Thyroid gland (tissue), 4 donors: ENCODE measurements at regions not wholly inside any gene's neighbourhood (a gene's known extent, or its start where the extent isn't known, plus 50 kb on each side); places are given as distances from the start of the nearest gene placed in this dataset.

Source experiments
- DNase-seq, 2 donors: peaks; one replicate each; pipeline ENCODE4 v3.0.0-alpha.2; 2019
- H3K27ac ChIP-seq, 3 donors: fragments of 200-600 bp; sonication (generic); 1 replicate in 2 of 3; 2 replicates in 1 of 3; pipeline ENCODE4 v1.5.1; 2016 to 2019; ENCODE audit warnings: mild to moderate bottlenecking in 1 of 3, moderate library complexity in 1 of 3
- H3K27me3 ChIP-seq: fragments of 200-600 bp; sonication (generic); one replicate; pipeline ENCODE4 v1.5.1; 2019
- H3K36me3 ChIP-seq, 2 donors: fragments of 200-600 bp; sonication (generic); one replicate each; pipeline ENCODE4 v1.5.1; 2016 to 2019
- H3K4me1 ChIP-seq, 2 donors: fragments of 200-600 bp; sonication (generic); one replicate each; pipeline ENCODE4 v1.5.1; 2017 to 2019
- H3K4me3 ChIP-seq, 3 donors: fragments of 200-600 bp; sonication (generic); replicated peaks in 1 of 3; 1 replicate in 2 of 3; 2 replicates in 1 of 3; pipeline ENCODE4 v1.5.1; 2016; ENCODE audit warnings: mild to moderate bottlenecking in 1 of 3
- H3K9me3 ChIP-seq: fragments of 200-600 bp; sonication (generic); one replicate; pipeline ENCODE4 v1.5.1; 2017
- POLR2A ChIP-seq, 2 donors: fragments of 450-650 bp; IDR thresholded peaks; one replicate each; pipeline ENCODE4 v1.6.1; 2017; ENCODE audit warnings: antibody characterized with exemption in 2 of 2, mild to moderate bottlenecking in 2 of 2, moderate library complexity in 1 of 2
- WGBS, 2 donors: methylation state at CpG; one replicate each; pipeline ENCODE4 v1.1.5; 2017; 5-methylcytosine and 5-hydroxymethylcytosine counted together
- intact Hi-C: fragments of 100-400 bp; cut with DNase I; formaldehyde crosslinking; loops from one replicate; pipeline ENCODE4 v1.15.1; 2023
- TF ChIP-seq, protein P1 (sequence below), 6 experiments: fragments of 200-600 bp in 3 of 6; fragments of 450-650 bp in 3 of 6; sonication (generic) in 3 of 6; IDR thresholded peaks; one replicate each; pipeline ENCODE4 v1.5.1; 2016 to 2019; ENCODE audit warnings: antibody characterized with exemption in 6 of 6, mild to moderate bottlenecking in 2 of 6, inconsistent platforms in 1 of 6, moderate library complexity in 1 of 6

DNA sequence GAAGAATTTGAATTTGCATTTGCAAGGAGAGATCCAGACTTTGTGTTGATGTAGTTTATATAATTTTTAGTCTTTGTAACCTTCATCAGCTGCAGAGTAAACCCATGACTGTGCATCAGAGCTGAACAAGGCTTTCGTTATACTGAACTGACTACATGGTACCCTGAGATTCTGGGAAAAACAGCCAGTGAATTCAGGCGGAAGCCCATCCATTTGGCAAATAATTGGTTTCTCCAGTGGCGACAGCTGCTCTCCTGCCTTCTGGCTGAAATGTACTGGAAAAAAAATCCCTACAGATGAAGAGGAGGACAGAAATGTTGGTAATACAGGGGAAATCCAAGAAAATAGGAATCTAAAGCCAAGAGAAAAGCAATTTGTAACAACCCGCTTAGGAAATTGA is 657.5 kb upstream of the CDH7 start:
- no peaks in the 10 kb centered on the region for H3K36me3 ChIP-seq
- no peak for DNase-seq
- no peak for TF ChIP-seq POLR2A (IDR thresholded peaks at IDR 0.05)
- TF ChIP-seq, protein P1, sequence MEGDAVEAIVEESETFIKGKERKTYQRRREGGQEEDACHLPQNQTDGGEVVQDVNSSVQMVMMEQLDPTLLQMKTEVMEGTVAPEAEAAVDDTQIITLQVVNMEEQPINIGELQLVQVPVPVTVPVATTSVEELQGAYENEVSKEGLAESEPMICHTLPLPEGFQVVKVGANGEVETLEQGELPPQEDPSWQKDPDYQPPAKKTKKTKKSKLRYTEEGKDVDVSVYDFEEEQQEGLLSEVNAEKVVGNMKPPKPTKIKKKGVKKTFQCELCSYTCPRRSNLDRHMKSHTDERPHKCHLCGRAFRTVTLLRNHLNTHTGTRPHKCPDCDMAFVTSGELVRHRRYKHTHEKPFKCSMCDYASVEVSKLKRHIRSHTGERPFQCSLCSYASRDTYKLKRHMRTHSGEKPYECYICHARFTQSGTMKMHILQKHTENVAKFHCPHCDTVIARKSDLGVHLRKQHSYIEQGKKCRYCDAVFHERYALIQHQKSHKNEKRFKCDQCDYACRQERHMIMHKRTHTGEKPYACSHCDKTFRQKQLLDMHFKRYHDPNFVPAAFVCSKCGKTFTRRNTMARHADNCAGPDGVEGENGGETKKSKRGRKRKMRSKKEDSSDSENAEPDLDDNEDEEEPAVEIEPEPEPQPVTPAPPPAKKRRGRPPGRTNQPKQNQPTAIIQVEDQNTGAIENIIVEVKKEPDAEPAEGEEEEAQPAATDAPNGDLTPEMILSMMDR (IDR thresholded peaks at IDR 0.05), result no peak
- no peaks in the 10 kb centered on the region for H3K9me3 ChIP-seq
- H3K27ac ChIP-seq, result no peak overlapping the region
- WGBS, 2 donors, result 85 to 91% methylated on average over 4 of the region's 4 CpGs
- no peaks in the 10 kb centered on the region for H3K4me1 ChIP-seq
- no peak overlapping the region for H3K4me3 ChIP-seq
- H3K27me3 ChIP-seq, result no peaks in the 10 kb centered on the region
- intact Hi-C loops, result no loop called here

- peak in 1 of 2 donors; percentile 1 for DNase-seq
- Histone ChIP-seq H3K4me3 (no peak overlapping the region), H3K4me1 (no peaks in the 10 kb centered on the region), H3K9me3 (no peaks in the 10 kb centered on the region), H3K36me3 (no peaks in the 10 kb centered on the region), H3K27me3 (no peaks in the 10 kb centered on the region), H3K27ac (no peak overlapping the region)
- 18 to 20% methylated on average over 4 of the region's 4 CpGs for WGBS, 2 donors
- TF ChIP-seq, protein P1 (IDR thresholded peaks at IDR 0.05), result peak in 4 of 6 experiments; percentile 38 to 67 (median 61)
- TF ChIP-seq POLR2A (IDR thresholded peaks at IDR 0.05), result no peak
- intact Hi-C loops, result no loop called here
Observed at GRCh38 chr18:65091744-65092329, 659.0 kb upstream of the CDH7 start.

- WGBS, 2 donors, result 74 to 84% methylated on average over 5 of the region's 5 CpGs
- no peaks in the 10 kb centered on the region for H3K4me1 ChIP-seq
- DNase-seq, result no peak
- no peaks in the 10 kb centered on the region for H3K36me3 ChIP-seq
- intact Hi-C loops, result no loop called here
- H3K9me3 ChIP-seq, result no peaks in the 10 kb centered on the region
- H3K4me3 ChIP-seq, result no peak overlapping the region
- TF ChIP-seq, protein P1 (IDR thresholded peaks at IDR 0.05), result no peak
- TF ChIP-seq POLR2A (IDR thresholded peaks at IDR 0.05), result no peak
- H3K27me3 ChIP-seq, result no peaks in the 10 kb centered on the region
- H3K27ac ChIP-seq, result no peak overlapping the region
Observed at GRCh38 chr18:65082907-65083306, 667.9 kb upstream of the CDH7 start.

DNA sequence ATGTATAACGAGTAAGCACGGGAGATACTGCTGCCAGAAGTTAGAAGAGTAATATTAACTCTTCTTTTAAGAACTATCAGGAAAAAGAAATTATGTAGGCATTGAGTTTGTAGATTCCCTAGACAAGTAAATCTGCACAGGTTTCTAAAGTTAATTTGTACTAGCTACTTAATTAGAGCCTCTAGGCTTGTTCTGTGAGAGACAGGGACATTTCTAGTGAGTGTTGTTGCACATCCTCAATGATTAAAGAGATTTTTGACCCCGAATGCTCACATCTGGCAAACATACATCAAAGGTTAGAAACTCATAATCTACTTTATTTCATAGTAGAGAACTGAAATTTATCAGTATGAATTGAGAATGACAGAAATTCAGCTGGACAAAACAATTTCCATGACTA is 669.0 kb upstream of the CDH7 start:
- TF ChIP-seq, protein P1 (IDR thresholded peaks at IDR 0.05), result no peak
- TF ChIP-seq POLR2A (IDR thresholded peaks at IDR 0.05), result no peak
- no peaks in the 10 kb centered on the region for H3K27me3 ChIP-seq
- intact Hi-C loops, result no loop called here
- WGBS, 2 donors, result 80 to 90% methylated on average over 3 of the region's 3 CpGs
- no peaks in the 10 kb centered on the region for H3K9me3 ChIP-seq
- H3K4me3 ChIP-seq, result no peak overlapping the region
- H3K4me1 ChIP-seq, result no peaks in the 10 kb centered on the region
- no peak for DNase-seq
- no peak overlapping the region for H3K27ac ChIP-seq
- no peaks in the 10 kb centered on the region for H3K36me3 ChIP-seq

DNA sequence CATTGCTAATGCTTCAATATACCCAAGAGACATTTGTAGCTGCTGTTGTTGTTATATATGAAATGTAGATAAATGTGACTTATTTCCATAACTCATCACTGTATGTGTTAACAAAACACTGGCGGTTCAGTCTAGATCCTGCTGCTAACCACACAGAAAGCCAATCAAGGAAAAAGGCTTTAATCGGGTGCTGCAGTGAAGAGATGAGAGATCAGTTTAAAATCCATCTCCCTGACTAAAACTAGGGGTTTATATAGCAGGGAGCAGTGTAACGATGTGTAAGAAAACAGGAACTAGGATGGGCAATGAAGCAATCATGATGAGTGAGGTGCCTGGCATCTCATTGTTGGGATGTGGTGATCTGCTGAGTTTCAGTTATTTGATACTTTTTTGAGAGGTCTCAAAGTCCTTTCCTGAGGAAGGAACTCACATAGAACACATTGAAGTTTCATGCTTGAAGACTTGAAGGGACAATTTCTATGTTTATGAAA is 677.7 kb upstream of the CDH7 start:
- TF ChIP-seq, protein P1 (IDR thresholded peaks at IDR 0.05), result no peak
- no peak for TF ChIP-seq POLR2A (IDR thresholded peaks at IDR 0.05)

More for the DNA sequence above, 677.7 kb upstream of the CDH7 start:
- WGBS, 2 donors, result 80 to 83% methylated on average over 3 of the region's 3 CpGs
- H3K27me3 ChIP-seq, result no peaks in the 10 kb centered on the region
- no peaks in the 10 kb centered on the region for H3K36me3 ChIP-seq
- no peak overlapping the region for H3K27ac ChIP-seq
- H3K4me3 ChIP-seq, result no peak overlapping the region
- no peaks in the 10 kb centered on the region for H3K4me1 ChIP-seq
- DNase-seq, result no peak
- no peaks in the 10 kb centered on the region for H3K9me3 ChIP-seq
- intact Hi-C loops, result no loop called here
